Spleen (tissue), 11 donors: ENCODE measurements at regions not wholly inside any gene's neighbourhood (a gene's known extent, or its start where the extent isn't known, plus 50 kb on each side); places are given as distances from the start of the nearest gene placed in this dataset.

Experiments
- DNase-seq: peaks from one replicate; pipeline ENCODE4 v3.0.0-alpha.2; 2020
- H3K27ac ChIP-seq, 8 donors: fragments of 200-600 bp; sonication (generic) in 7 of 8; 1 replicate in 4 of 8; 2 replicates in 4 of 8; pipeline versions ENCODE4 v1.5.0 to v1.8.0; 2016 to 2021; ENCODE audit warnings: inconsistent platforms in 4 of 8, mild to moderate bottlenecking in 4 of 8, moderate library complexity in 1 of 8
- H3K27me3 ChIP-seq, 7 donors: fragments of 200-600 bp; sonication (generic) in 6 of 7; replicated peaks in 1 of 7; 1 replicate in 4 of 7; 2 replicates in 3 of 7; pipeline versions ENCODE4 v1.5.0 to v1.8.0; 2016 to 2021; ENCODE audit warnings: inconsistent platforms in 3 of 7, mild to moderate bottlenecking in 1 of 7
- H3K36me3 ChIP-seq, 6 donors: fragments of 200-600 bp; sonication (generic) in 5 of 6; 1 replicate in 4 of 6; 2 replicates in 2 of 6; pipeline versions ENCODE4 v1.5.0 to v1.8.0; 2016 to 2021; ENCODE audit warnings: inconsistent platforms in 2 of 6
- H3K4me1 ChIP-seq, 6 donors: fragments of 200-600 bp; sonication (generic) in 5 of 6; 1 replicate in 3 of 6; 2 replicates in 3 of 6; pipeline versions ENCODE4 v1.5.0 to v1.8.0; 2016 to 2021; ENCODE audit warnings: inconsistent platforms in 3 of 6
- H3K4me3 ChIP-seq, 8 donors: fragments of 200-600 bp; sonication (generic) in 7 of 8; 1 replicate in 4 of 8; 2 replicates in 4 of 8; pipeline versions ENCODE4 v1.5.0 to v1.8.0; 2016 to 2021; ENCODE audit warnings: inconsistent platforms in 4 of 8, mild to moderate bottlenecking in 4 of 8, moderate library complexity in 2 of 8
- H3K9me3 ChIP-seq, 8 donors: fragments of 200-600 bp; sonication (generic) in 7 of 8; 1 replicate in 4 of 8; 2 replicates in 4 of 8; pipeline versions ENCODE4 v1.5.0 to v1.8.0; 2016 to 2021; ENCODE audit warnings: inconsistent platforms in 4 of 8
- POLR2A ChIP-seq, 3 donors: fragments of 450-650 bp; IDR thresholded peaks; one replicate each; pipeline ENCODE4 v1.5.1; 2017; ENCODE audit warnings: antibody characterized with exemption in 3 of 3, mild to moderate bottlenecking in 1 of 3
- POLR2AphosphoS5 ChIP-seq, 3 donors: sonication (generic); formaldehyde crosslinking; IDR thresholded peaks; one replicate each; pipeline ENCODE4 v1.5.1; 2017; ENCODE audit warnings: antibody characterized with exemption in 3 of 3
- WGBS, 5 donors: extraction: QIAGEN DNeasy Blood & Tissue Kit in 3 of 5; methylation state at CpG; one replicate each; pipeline versions ENCODE4 v1.1.5 to v1.1.7; 2013 to 2018; 5-methylcytosine and 5-hydroxymethylcytosine counted together
- intact Hi-C: fragments of 100-400 bp; cut with DNase I; formaldehyde crosslinking; loops from one replicate; pipeline ENCODE4 v1.15.0; 2023; ENCODE audit warnings: low total_unique reads
- TF ChIP-seq, protein P1 (sequence below), 11 experiments: fragments of 200-600 bp in 7 of 11; fragments of 450-650 bp in 4 of 11; sonication (generic) in 4 of 11; IDR thresholded peaks in 8 of 11; conservative IDR thresholded peaks in 3 of 11; 1 replicate in 7 of 11; 2 replicates in 4 of 11; pipeline versions ENCODE4 v1.4.0 to v1.8.0; 2016 to 2021; ENCODE audit warnings: antibody characterized with exemption in 11 of 11, inconsistent platforms in 4 of 11, mild to moderate bottlenecking in 1 of 11
- donor health status: healthy with polysubstance abuse.
- donor health status: DM: no; HTN: no; CAD: no; lungs with moderate emphysema.
- donor health status: DM: no; HTN: no; CAD: no.
- donor health status: Bipolar disorder and iron deficiency.
- donor health status: healthy.
- donor health status: DM: no; HTN: no; CAD: no.
- donor health status: DM: yes; HTN: yes; CAD: no.

DNA sequence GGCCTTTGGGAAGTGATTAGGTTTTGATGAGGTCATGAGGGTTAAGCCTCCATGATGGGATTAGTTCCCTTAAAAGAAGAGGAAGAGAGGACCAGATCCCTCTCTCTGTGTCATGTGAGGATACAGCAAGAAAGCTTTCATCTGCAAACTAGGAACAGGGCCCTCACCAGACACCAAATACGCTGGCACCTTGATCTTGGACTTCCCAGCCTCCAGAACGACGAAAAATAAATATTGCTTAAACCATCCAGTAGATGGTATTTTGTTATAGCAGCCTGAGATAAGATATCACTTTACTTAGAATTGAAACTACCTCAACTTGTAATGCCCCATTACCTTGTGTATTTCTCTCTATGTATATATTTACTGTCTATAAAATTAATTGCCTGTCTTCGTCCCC lies 65.4 kb upstream of the NNAT start:
- H3K4me3 ChIP-seq = no peak overlapping the region
- intact Hi-C loops = no loop called here

DNA sequence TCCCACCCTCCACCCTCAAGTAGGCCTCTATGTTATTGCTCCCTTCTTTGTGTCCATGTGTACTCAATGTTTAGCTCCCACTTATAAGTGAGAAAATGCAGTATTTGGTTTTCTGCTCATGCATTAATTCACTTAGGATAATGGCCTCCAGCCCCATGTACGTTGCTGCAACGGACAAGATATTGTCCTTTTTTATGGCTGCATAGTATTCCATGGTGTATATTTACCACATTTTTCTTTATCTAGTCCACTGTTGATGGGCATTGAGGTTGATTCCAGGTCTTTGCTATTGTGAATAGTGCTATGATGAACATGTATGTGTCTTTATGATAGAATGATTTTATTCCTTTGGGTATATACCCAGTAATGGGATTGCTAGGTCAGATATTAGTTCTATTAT lies 64.1 kb upstream of the NNAT start:
- DNase-seq = no peak
- Histone ChIP-seq H3K27ac (no peak overlapping the region), H3K4me1 (no peaks in the 10 kb centered on the region), H3K36me3 (no peaks in the 10 kb centered on the region), H3K9me3 (peaks cover 4 to 59% (median 53%) of the 10 kb centered on the region in 8 donors), H3K4me3 (no peak overlapping the region), H3K27me3 (no peaks in the 10 kb centered on the region)
- intact Hi-C loops = no loop called here
- TF ChIP-seq POLR2AphosphoS5 (IDR thresholded peaks at IDR 0.05) = no peak
- TF ChIP-seq, protein P1, sequence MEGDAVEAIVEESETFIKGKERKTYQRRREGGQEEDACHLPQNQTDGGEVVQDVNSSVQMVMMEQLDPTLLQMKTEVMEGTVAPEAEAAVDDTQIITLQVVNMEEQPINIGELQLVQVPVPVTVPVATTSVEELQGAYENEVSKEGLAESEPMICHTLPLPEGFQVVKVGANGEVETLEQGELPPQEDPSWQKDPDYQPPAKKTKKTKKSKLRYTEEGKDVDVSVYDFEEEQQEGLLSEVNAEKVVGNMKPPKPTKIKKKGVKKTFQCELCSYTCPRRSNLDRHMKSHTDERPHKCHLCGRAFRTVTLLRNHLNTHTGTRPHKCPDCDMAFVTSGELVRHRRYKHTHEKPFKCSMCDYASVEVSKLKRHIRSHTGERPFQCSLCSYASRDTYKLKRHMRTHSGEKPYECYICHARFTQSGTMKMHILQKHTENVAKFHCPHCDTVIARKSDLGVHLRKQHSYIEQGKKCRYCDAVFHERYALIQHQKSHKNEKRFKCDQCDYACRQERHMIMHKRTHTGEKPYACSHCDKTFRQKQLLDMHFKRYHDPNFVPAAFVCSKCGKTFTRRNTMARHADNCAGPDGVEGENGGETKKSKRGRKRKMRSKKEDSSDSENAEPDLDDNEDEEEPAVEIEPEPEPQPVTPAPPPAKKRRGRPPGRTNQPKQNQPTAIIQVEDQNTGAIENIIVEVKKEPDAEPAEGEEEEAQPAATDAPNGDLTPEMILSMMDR (IDR thresholded peaks at IDR 0.05 in 8 of 11, conservative IDR thresholded peaks at IDR 0.05 in 3 of 11) = no peak
- no peak for TF ChIP-seq POLR2A (IDR thresholded peaks at IDR 0.05)
- 70 to 94% (median 87%) methylated on average over 2 of the region's 2 CpGs for WGBS, 5 donors

More for the DNA sequence above, 65.4 kb upstream of the NNAT start:
- H3K4me1 ChIP-seq = no peaks in the 10 kb centered on the region
- DNase-seq = no peak
- no peak overlapping the region for H3K27ac ChIP-seq
- no peaks in the 10 kb centered on the region for H3K36me3 ChIP-seq
- no peaks in the 10 kb centered on the region for H3K27me3 ChIP-seq
- no peak for TF ChIP-seq POLR2AphosphoS5 (IDR thresholded peaks at IDR 0.05)
- TF ChIP-seq, protein P1 (IDR thresholded peaks at IDR 0.05 in 8 of 11, conservative IDR thresholded peaks at IDR 0.05 in 3 of 11) = no peak
- TF ChIP-seq POLR2A (IDR thresholded peaks at IDR 0.05) = no peak
- peaks cover 4 to 59% (median 53%) of the 10 kb centered on the region in 8 donors for H3K9me3 ChIP-seq
- WGBS, 5 donors = 83 to 93% (median 87%) methylated on average over 4 of the region's 4 CpGs

DNA sequence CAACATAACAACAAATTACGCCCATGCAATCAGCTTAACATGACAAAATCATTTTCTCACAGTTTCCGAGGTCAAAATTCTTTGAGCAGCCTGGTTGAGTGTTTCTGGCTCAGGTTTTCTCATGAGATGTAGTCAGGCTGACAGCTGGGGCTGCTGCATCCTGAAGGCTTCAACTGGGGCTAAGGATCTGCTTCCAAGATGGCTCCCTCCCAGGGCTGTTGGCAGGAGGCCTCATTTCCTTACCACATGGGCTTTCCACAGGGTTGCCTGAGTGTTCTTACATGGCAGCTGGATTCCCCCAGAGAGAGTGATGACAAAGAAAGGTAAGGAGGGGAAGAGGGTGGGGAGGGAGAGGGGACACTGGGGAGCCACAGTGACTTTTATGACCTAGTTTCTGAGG lies 63.1 kb upstream of the NNAT start:
- intact Hi-C loops = no loop called here
- H3K36me3 ChIP-seq = no peaks in the 10 kb centered on the region
- TF ChIP-seq POLR2A (IDR thresholded peaks at IDR 0.05) (no peak), POLR2AphosphoS5 (IDR thresholded peaks at IDR 0.05) (no peak)
- TF ChIP-seq, protein P1 (IDR thresholded peaks at IDR 0.05 in 8 of 11, conservative IDR thresholded peaks at IDR 0.05 in 3 of 11) = no peak
- H3K4me3 ChIP-seq = no peak overlapping the region
- peaks cover 4 to 59% (median 53%) of the 10 kb centered on the region in 8 donors for H3K9me3 ChIP-seq
- H3K4me1 ChIP-seq = no peaks in the 10 kb centered on the region
- 89 to 98% (median 95%) methylated on average over 2 of the region's 2 CpGs for WGBS, 5 donors
- DNase-seq = no peak
- H3K27me3 ChIP-seq = no peaks in the 10 kb centered on the region
- H3K27ac ChIP-seq = no peak overlapping the region

DNA sequence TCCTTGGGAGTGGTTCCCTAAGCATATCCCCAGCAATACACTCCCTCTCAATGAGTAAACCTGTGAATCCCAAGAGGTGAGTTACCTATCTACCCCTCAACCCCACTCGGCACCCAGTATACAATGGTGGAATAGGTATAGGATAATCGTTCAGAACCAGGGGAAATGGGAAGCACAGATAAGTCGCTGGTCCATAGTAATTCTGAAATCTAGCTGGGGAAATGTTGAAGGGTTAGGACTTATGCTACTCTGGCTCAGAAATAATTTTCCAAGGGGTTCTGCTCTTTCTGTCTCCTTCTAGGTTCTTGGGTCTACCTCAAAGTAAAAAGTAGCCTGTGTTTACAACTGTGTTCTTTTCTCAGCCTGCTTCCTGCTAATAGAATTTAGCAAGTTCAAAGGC lies 62.3 kb upstream of the NNAT start:
- intact Hi-C loops = no loop called here
- 89 to 95% (median 93%) methylated on average over 3 of the region's 3 CpGs for WGBS, 5 donors
- H3K36me3 ChIP-seq = no peaks in the 10 kb centered on the region
- no peaks in the 10 kb centered on the region for H3K4me1 ChIP-seq
- TF ChIP-seq, protein P1 (IDR thresholded peaks at IDR 0.05 in 8 of 11, conservative IDR thresholded peaks at IDR 0.05 in 3 of 11) = no peak
- no peak for TF ChIP-seq POLR2AphosphoS5 (IDR thresholded peaks at IDR 0.05)
- no peak for TF ChIP-seq POLR2A (IDR thresholded peaks at IDR 0.05)
- no peak overlapping the region for H3K4me3 ChIP-seq
- peaks cover 4 to 59% (median 53%) of the 10 kb centered on the region in 8 donors for H3K9me3 ChIP-seq
- no peak overlapping the region for H3K27ac ChIP-seq
- no peak for DNase-seq
- no peaks in the 10 kb centered on the region for H3K27me3 ChIP-seq
